Mucosa of stomach (tissue), 1 donor: ENCODE measurements at regions not wholly inside any gene's neighbourhood (a gene's known extent, or its start where the extent isn't known, plus 50 kb on each side); places are given as distances from the start of the nearest gene placed in this dataset.

Experiments used
- H3K27me3 ChIP-seq: one replicate; pipeline ENCODE4 v1.7.0; 2013; ENCODE audit warnings: mild to moderate bottlenecking, low read length; ENCODE audit not compliant: control insufficient read depth, insufficient read depth
- H3K36me3 ChIP-seq: one replicate; pipeline ENCODE4 v1.7.0; 2013; ENCODE audit warnings: low read length; ENCODE audit not compliant: control insufficient read depth, insufficient read depth
- H3K4me1 ChIP-seq: one replicate; pipeline ENCODE4 v1.7.0; 2013; ENCODE audit warnings: mild to moderate bottlenecking, low read length; ENCODE audit not compliant: control insufficient read depth, insufficient read depth
- H3K4me3 ChIP-seq: one replicate; pipeline ENCODE4 v1.7.0; 2013; ENCODE audit warnings: low read length
- H3K9ac ChIP-seq: one replicate; pipeline ENCODE4 v1.7.0; 2013; ENCODE audit warnings: mild to moderate bottlenecking, low read length, moderate library complexity
- H3K9me3 ChIP-seq: one replicate; pipeline ENCODE4 v1.7.0; 2013; ENCODE audit warnings: mild to moderate bottlenecking, low read length, moderate library complexity; ENCODE audit not compliant: control insufficient read depth
- donor health status: Pancreatic carcinoma.

GRCh38 chr13:44819245-44819644, 170.0 kb downstream of the NUFIP1 start:
- Histone ChIP-seq H3K27me3 (no peaks in the 10 kb centered on the region), H3K9ac (no peak overlapping the region), H3K9me3 (no peaks in the 10 kb centered on the region), H3K4me3 (no peak overlapping the region), H3K4me1 (no peaks in the 10 kb centered on the region), H3K36me3 (no peaks in the 10 kb centered on the region)

GRCh38 chr13:44818428-44818827, 170.8 kb downstream of the NUFIP1 start:
- Histone ChIP-seq H3K4me3 (no peak overlapping the region), H3K27me3 (no peaks in the 10 kb centered on the region), H3K9ac (no peak overlapping the region), H3K9me3 (no peaks in the 10 kb centered on the region), H3K4me1 (no peaks in the 10 kb centered on the region), H3K36me3 (no peaks in the 10 kb centered on the region)

- Histone ChIP-seq H3K4me1 (no peaks in the 10 kb centered on the region), H3K27me3 (no peaks in the 10 kb centered on the region), H3K9ac (no peak overlapping the region), H3K9me3 (no peaks in the 10 kb centered on the region), H3K4me3 (no peak overlapping the region), H3K36me3 (no peaks in the 10 kb centered on the region)
These were observed 171.3 kb downstream of the NUFIP1 start for GRCh38 chr13:44818016-44818415.

GRCh38 chr13:44817131-44817671, 172.1 kb downstream of the NUFIP1 start:
- no peaks in the 10 kb centered on the region for H3K9me3 ChIP-seq
- no peaks in the 10 kb centered on the region for H3K36me3 ChIP-seq
- H3K4me3 ChIP-seq, result no peak overlapping the region
- H3K9ac ChIP-seq, result no peak overlapping the region
- no peaks in the 10 kb centered on the region for H3K4me1 ChIP-seq
- no peaks in the 10 kb centered on the region for H3K27me3 ChIP-seq

GRCh38 chr13:44816701-44817100, 172.6 kb downstream of the NUFIP1 start:
- Histone ChIP-seq H3K9ac (no peak overlapping the region), H3K36me3 (no peaks in the 10 kb centered on the region), H3K27me3 (no peaks in the 10 kb centered on the region), H3K9me3 (no peaks in the 10 kb centered on the region), H3K4me1 (no peaks in the 10 kb centered on the region), H3K4me3 (no peak overlapping the region)

GRCh38 chr13:44815623-44816022, 173.6 kb downstream of the NUFIP1 start:
- no peaks in the 10 kb centered on the region for H3K27me3 ChIP-seq
- H3K9me3 ChIP-seq, result no peaks in the 10 kb centered on the region
- no peaks in the 10 kb centered on the region for H3K4me1 ChIP-seq
- H3K4me3 ChIP-seq, result no peak overlapping the region
- no peaks in the 10 kb centered on the region for H3K36me3 ChIP-seq
- no peak overlapping the region for H3K9ac ChIP-seq

- Histone ChIP-seq H3K4me1 (no peaks in the 10 kb centered on the region), H3K36me3 (no peaks in the 10 kb centered on the region), H3K9me3 (no peaks in the 10 kb centered on the region), H3K9ac (no peak overlapping the region), H3K27me3 (no peaks in the 10 kb centered on the region), H3K4me3 (no peak overlapping the region)
These were observed 174.4 kb downstream of the NUFIP1 start for GRCh38 chr13:44814836-44815235.

- Histone ChIP-seq H3K4me1 (no peaks in the 10 kb centered on the region), H3K9me3 (no peaks in the 10 kb centered on the region), H3K27me3 (no peaks in the 10 kb centered on the region), H3K4me3 (no peak overlapping the region), H3K9ac (no peak overlapping the region), H3K36me3 (no peaks in the 10 kb centered on the region)
These were observed 175.1 kb downstream of the NUFIP1 start for GRCh38 chr13:44814161-44814560.

GRCh38 chr13:44812818-44813217, 176.5 kb downstream of the NUFIP1 start:
- no peak overlapping the region for H3K4me3 ChIP-seq
- H3K9me3 ChIP-seq, result no peaks in the 10 kb centered on the region
- no peak overlapping the region for H3K9ac ChIP-seq
- H3K36me3 ChIP-seq, result no peaks in the 10 kb centered on the region
- no peaks in the 10 kb centered on the region for H3K4me1 ChIP-seq
- H3K27me3 ChIP-seq, result no peaks in the 10 kb centered on the region

GRCh38 chr13:44810061-44810840, 179.0 kb downstream of the NUFIP1 start:
- Histone ChIP-seq H3K4me3 (no peak overlapping the region), H3K36me3 (no peaks in the 10 kb centered on the region), H3K9ac (no peak overlapping the region), H3K9me3 (no peaks in the 10 kb centered on the region), H3K4me1 (no peaks in the 10 kb centered on the region), H3K27me3 (no peaks in the 10 kb centered on the region)

GRCh38 chr13:44809190-44809589, 180.1 kb downstream of the NUFIP1 start:
- H3K27me3 ChIP-seq, result no peaks in the 10 kb centered on the region

GRCh38 chr13:44808185-44808584, 181.1 kb downstream of the NUFIP1 start:
- no peaks in the 10 kb centered on the region for H3K36me3 ChIP-seq
- no peaks in the 10 kb centered on the region for H3K27me3 ChIP-seq
- H3K4me3 ChIP-seq, result no peak overlapping the region
- H3K9ac ChIP-seq, result no peak overlapping the region
- H3K4me1 ChIP-seq, result no peaks in the 10 kb centered on the region
- H3K9me3 ChIP-seq, result no peaks in the 10 kb centered on the region

More at GRCh38 chr13:44809190-44809589, 180.1 kb downstream of the NUFIP1 start:
- Histone ChIP-seq H3K9ac (no peak overlapping the region), H3K9me3 (no peaks in the 10 kb centered on the region), H3K4me1 (no peaks in the 10 kb centered on the region), H3K4me3 (no peak overlapping the region), H3K36me3 (no peaks in the 10 kb centered on the region)
